ENCODE measurements at regions not wholly inside any gene's neighbourhood (a gene's known extent, or its start where the extent isn't known, plus 50 kb on each side); places are given as distances from the start of the nearest gene placed in this dataset.
"Not testable (repeated sequence)": the region's sequence is repeated elsewhere in the genome, so short reads cannot be mapped to it uniquely, and the experiment has no call there.

DNA sequence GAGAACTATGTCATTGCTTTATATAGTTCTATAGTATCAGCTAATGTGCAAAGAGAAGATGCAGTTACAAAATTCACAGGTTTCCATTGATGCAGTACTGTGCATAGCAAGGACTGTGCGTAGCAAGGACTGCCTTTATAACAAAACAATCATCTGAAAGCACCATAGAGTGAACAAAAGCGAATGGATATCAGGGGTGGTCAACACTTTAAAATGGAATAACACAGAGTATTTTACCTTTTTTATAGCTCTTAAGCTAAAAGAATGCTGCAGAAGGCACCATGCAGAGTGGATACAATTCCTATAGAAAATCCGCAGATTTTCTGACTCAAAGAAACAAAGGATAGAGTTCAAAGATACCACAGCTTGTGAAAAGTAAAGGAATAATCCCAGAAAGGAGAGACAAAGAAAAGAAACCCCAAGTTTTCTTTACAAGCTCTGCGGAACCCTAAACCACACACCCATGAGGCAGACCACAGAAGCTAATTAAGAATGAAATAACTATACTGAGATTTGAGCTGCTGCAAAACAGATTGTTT lies 229.9 kb upstream of the DTNA start:
- DNase-seq (ENCODE audit: low read depth), result no peak

DNA sequence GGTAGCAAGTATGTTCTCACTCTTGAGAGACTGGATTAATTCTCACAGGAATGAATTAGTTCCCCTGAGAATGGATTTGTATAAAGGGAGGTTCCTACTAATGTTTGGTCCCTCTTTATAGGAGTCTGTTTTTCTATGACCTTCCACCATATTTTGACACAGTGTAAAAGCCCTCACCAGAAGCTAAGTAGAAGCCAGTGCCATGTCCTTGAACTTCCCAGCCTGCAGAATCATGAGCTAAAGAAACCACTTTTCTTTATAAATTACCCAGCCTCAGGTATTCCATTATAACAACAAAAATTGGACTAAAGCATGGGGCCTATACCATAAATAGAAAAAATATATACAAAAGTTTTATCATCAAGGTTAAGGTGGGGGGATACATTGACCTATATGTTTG lies 227.9 kb upstream of the DTNA start:
- DNase-seq (ENCODE audit: low read depth), result no peak

DNA sequence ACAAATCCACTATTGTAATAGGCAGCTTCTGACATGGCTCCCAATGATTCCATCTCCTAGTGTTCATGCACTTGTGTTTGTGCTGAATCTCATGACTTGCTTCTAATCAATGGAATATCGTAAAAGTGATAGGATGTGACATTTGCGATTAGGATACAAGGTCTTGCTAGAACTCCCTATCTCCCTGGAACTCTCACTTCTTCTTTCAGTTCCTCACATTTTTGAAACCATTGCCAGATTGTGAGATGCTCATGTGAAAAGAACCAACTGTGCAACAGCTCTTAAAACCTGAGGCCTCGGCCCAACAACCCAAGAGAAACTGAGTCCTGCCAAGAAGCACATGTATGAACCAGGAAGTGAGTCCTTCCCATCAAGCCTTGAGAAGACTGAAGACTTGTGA lies 226.9 kb upstream of the DTNA start:
- DNase-seq (ENCODE audit: low read depth), result no peak

DNA sequence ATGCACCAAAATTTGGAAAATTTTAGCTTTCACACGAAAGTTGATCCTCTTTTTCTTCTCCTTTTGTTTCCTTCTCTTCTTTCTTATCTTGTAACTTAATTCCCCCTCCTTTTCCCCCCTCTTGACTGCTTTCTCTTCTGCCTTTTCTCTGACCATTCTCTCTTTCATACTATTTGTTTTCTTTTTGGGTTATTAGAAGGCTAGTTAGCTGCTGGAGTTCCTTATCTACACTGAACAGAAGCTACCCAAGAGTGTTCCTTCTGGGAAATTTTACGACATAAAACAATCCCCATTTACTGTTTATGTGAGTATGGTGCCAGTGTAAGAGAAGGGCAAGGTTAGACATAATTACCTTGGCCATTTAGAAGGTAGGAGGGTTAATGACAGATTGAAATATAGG lies 218.4 kb upstream of the DTNA start:
- no peak for DNase-seq (ENCODE audit: low read depth)

DNA sequence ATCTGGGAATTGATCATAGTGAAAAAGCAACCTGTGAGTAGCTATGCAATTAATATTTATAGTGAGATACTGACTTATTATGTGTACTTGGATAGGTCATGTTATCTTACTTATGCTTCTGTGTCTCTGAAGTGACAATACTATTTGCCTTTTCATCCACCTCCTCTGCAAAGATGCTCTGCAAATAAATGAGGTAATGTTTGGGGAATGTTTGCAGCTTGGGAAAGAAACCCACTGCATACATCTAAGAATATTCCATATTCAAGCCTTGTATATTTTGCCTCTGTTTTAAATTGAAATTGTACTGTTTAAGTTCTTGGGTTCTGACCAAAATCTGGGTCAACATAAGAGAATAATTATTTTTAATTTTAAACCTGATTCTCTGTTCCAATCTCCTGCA lies 217.4 kb upstream of the DTNA start:
- no peak for DNase-seq (ENCODE audit: low read depth)

DNA sequence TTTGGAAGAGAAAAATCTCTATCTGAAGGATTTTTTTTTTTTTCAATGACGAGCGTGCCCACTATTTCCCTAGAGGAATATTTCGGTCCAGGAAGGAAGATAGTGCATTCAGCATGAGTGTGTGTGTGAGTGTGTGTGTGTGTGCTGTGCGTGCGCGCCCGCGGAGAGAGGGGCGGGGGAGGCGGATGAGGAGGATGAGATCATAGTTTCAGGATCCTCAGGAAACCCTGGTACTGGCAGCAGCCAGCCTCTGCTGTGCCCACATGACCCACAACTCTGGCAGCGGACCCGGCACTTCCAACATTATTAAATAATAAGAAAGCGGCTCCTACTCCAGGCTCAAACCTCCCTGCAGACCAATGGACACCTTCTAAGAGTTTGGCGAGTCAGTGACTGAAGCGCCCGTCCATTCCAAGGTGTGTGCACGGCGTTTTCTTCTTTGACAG lies 217.0 kb upstream of the DTNA start:
- DNase-seq (ENCODE audit: low read depth), result peak; percentile 9

DNA sequence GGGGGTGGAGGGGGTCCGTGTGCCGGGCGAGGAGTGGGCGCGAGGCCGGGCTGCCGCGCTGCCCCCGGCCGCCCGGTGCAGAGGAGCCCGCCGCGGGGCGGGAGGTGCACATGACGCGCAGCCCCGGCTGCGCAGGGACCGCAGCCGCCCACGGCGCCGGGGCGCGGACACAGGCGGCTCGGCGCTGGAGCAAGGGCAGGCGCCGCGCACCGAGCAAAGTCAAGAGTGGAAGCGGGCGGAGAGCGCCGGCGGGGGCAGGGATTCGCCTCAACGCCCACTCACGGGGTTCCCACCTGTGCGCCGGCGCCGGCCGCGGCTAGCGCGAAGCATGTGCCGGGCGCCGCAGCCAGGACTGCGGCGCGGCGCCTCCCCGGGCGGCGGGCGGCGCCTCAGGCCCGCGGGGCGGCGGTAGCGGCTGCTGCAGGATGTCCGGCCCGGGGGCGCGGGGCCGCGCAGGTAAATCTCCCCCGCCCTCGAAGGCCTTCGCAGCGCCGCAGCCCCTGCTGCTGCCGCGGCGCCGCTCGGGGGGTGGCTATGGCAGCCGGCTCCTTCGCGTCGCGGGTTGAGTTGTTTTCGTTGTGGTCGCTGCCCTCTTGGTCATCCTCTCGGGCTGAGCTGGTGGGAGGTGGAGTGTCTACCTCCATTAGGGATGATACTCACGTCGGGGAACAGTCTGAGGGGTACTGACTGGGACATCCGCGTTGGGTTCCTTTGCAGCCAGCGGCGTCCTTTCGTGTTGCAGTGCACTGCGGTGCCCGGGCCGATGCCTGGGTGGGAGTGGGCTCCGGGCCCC lies 216.3 kb upstream of the DTNA start:
- no peak for DNase-seq (ENCODE audit: low read depth)

DNA sequence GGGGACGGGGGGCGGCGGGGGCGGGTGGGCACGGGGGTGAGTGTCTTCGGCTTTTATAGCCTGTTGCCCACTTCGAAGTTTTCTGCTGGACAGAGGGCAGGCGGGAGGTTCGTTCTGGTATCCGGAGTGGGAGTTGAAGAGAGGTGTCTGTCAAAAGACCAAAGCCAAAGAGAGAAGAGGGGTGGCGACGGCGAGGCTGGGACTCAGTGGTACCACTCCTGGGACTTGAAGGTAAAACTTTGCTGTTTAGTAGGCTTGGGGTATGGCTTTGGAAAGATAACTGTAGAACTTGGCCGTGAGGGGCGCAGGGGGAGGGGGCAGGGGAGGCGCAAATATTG lies 215.8 kb upstream of the DTNA start:
- no peak for DNase-seq (ENCODE audit: low read depth)

DNA sequence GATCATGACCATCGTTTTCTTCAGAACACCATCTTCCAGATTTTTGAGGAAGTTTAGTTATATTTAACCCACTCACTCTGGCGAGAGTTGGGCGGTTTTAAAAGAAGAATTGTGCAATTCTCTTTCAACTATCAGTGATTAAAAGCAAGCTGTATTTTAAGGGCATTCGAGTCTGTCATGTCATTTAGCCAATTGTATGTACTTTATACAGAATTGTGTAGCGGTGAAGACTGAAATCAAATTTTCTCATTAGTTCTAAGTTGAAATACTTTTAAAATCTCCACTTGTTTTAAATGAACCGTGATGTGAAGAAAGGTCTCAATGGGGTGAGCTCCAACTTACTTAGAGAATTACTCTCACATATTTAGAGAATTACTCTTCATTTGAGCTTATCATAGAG lies 214.6 kb upstream of the DTNA start:
- DNase-seq (ENCODE audit: low read depth), result no peak

DNA sequence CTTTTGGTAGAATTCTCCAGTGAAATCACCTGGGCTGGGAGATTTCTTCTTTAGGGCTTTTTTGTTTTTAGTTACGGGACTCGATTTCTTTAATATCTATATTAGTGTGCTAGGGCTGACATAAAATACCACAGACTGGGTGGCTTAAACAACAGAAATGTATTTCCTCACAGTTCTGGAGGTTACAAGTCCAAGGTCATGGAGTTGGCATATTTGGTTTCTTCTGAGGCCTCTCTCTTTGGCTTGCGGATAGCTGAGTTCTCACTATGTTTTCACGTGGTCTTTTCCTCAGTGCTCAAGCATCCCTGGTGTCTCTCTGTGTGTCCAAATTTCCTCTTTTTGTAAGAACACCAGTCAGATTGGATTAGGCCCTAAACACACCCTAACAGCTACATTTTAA lies 208.5 kb upstream of the DTNA start:
- DNase-seq (ENCODE audit: low read depth), result no peak

DNA sequence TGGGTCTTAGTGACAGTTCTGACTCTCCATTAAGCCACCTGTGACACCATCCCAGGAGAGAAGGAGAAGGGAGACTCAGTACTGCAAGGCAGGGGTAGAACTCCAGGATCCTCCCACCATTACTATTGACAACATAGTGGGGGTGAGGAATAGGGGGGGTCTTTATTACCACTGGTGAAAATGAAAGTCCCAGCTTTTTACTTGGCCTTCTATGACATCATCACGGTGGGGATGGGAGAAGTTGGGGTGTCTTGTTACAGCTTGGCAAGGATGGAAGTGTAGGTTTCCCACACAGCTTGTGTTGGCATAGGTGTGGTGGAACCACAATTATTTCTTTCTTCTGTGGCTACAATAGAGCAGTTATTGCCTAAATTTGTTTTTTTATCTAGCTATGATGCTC lies 203.9 kb upstream of the DTNA start:
- no peak for DNase-seq (ENCODE audit: low read depth)

DNA sequence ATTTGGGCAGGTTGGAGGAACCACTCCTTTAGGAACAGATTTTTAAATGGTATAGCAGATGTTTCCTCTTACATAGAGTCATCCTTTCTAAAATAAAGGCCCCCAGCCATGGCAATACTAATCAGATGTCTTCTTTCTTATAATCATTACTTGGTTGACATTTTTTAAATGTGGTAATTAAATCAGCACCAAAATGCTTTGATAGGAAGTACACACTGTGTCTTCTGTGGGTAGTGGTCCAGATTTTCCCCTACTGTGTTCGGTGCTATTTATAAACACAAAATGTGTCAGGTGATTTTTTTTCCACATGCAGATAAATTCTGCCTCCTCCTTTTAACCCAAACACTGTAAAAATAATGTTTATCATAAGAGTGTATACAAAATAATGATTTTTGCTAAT lies 200.9 kb upstream of the DTNA start:
- no peak for DNase-seq (ENCODE audit: low read depth)

DNA sequence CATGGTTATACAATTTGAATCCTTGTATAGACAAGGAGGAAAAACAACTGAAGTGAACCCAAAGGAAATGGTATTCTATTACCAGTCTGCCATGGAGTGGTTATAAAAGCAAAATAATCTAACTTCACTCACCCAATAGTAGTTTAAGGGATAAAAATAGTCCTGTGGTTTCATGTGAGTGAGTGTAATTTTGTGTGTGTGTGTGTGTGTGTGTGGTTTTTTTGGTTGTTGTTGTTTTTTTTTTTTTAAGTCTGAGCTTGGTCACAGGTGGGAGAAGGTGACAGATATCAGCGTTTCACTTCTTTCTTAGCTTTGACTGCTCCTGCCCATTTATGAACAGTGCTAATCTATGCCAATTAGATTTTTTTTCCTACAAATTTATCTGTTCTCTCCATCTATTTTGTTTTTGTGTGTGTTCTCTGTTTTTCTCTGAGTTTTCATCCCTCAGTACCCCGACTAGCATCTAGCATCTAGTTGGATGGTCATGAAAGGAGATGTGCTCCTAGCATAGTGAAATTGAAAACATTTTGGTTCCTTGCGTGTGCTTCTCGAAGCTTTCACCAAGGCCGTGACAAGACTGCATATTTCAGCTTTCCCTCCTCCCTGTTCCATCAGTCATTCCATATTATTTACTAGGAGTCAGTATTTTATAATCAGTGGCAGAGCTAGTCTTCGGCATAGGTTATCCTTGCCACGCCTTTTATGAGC lies 200.1 kb upstream of the DTNA start:
- no peak for DNase-seq (ENCODE audit: low read depth)

DNA sequence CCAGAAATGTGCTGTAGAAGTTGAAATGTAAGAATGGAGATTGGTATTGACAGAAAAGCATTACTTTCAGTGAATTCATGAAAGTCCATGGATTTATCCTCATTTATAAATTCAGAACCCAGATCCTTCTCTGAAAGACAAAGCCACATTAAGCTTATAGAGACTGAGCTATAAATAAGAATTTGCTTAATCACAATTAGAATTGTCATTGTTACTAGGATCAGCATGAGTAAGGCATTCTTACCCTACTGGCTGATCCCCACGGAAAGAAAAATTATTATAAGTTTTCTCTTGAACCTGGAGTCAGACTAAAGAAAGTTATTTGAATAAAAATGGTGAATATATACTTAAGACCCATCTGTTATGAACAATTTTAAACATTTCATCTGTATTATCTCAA lies 199.2 kb upstream of the DTNA start:
- no peak for DNase-seq (ENCODE audit: low read depth)

DNA sequence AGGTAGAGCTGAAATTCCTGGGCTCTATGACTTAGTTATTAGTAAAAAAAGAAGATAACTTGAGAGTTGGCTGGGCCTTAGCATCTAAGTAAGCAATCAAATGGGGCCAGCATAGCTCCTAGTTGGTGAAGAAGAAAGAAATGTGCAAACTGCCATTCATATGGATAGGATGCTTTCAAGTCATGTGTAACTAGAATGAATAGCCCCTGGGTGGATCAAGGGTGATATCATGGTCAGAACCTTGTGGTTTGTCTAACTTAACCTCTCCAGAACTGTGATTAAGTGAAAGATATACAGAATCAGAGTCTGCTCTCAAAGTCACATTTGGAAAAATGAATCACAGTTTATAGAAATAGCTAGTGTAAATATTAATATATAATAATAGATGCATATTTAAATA lies 198.7 kb upstream of the DTNA start:
- no peak for DNase-seq (ENCODE audit: low read depth)

DNA sequence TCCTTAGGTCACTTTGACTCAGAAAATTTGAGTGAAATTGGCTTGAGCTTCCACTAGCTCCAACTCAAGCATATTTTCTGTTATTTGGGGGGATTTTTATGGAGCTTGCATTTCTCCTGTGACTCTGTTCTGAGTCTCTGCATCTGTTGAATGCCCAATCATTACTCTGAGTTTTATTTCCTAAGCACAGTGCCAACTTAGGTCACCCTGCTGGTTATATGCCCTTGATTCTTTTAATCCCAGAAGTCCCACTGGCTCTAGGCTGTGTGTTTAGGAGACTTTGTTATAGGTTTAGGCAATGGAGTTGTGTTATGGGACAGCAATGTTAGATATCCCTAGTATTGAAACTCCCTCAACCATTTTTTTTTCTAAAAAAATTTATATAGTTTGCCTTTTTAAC lies 198.2 kb upstream of the DTNA start:
- DNase-seq (ENCODE audit: low read depth), result no peak

DNA sequence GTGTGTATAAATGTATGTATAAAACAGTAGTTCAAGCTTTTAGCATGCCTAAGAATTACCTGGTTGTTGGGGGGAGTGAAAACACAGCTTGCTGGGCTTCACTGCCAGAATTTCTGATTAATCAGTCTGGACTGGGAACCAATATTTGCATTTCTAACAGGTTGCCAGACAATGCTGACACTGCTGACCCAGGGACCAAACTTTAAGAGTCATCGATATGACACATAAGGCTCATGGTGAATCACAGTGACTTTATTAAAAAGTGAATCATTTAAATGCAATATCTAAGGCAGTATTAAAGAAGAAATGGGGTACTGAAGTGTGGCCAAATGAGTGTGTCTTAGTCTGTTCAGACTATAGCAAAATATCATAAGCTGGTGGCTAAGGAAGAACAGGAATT lies 195.9 kb upstream of the DTNA start:
- DNase-seq (ENCODE audit: low read depth), result no peak

DNA sequence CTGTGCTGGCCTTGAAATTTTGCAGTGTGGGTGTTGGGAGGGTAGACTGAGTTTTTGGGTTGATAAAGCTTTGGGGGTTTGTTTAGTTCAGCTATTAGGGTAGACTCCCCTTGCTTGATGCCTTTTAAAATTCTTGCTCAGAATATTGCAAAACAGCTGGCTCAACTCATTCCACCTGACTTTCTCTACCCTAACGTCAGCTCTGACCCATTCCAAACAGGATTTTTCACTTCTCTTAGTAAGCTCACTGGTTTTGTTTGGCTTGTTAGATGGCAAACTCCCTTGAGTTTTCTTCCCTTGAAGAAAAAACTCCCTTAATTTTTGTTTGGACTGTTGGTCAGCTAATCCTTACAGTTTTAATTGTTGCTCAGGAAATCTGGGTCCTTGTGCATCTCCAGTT lies 195.1 kb upstream of the DTNA start:
- no peak for DNase-seq (ENCODE audit: low read depth)

DNA sequence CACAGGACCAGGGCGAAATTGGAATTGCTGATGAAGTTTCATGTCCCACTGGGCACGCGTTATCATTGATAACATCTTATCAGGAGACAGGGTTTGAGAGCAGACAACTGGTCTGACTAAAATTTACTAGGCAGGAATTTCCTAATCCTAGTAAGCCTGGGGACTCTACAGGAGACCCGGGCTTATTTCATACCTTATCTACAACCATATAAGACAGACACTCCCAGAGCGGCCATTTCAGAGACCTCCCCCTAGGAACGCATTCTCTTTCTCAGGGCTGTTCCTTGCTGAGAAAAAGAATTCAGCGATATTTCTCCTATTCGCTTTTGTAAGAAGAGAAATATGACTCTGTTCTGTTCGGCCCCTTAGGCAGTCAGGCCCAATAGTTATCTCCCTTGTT lies 193.7 kb upstream of the DTNA start:
- not testable (repeated sequence) for DNase-seq (ENCODE audit: low read depth)

DNA sequence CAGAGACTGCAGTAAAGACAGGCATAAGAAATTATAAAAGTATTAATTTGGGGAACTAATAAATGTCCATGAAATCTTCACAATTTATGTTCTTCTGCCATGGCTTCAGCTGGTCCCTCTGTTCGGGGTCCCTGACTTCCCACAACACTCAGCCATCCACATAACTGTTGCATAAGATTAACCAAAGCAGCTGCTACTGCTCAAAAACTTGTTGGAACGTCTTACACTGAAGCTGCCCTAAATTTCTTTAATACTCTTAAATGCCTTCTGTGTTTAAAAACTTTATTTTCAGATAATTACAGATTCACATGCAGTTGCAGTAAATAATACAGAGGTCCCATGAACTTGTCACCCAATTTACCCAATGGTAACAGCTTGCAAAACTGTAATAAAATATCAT lies 193.1 kb upstream of the DTNA start:
- not testable (repeated sequence) for DNase-seq (ENCODE audit: low read depth)

DNA sequence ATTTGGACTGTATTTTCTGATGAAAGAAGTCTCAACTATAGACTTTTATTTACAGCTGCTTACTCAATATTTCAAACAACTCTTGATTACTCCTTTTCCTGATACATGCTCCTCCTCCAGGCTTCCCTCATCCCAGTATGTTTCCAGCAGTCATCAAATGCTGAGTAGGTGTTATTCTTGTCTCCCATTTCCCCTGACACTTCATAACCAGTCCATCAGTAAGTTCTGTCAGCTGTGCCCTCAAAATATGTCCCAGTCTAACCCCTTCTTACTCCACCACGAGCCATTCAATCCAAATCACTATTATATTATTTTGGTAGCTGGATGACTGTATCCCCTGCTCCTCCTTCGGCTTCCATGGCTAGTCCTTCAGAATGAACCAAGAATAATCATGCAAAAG lies 189.1 kb upstream of the DTNA start:
- no peak for DNase-seq (ENCODE audit: low read depth)

DNA sequence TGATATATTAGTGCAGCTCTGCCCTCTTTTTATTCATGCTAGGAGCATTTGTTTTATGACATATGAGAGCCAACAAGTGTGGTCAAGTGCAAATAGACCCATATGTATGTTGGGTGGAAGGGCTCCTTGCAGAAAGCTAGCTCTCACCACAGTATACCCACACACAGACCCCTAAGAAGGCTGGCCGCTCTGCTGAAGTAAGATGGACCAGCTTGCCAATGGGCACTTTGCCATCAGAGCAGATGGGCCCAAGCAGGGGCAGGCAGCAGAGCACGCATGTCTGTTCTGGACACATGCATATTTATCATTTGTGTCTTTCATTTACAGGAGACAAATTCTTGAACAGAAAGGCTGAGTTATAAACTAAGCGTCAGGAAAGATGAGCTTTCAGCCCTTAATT lies 187.5 kb upstream of the DTNA start:
- no peak for DNase-seq (ENCODE audit: low read depth)

DNA sequence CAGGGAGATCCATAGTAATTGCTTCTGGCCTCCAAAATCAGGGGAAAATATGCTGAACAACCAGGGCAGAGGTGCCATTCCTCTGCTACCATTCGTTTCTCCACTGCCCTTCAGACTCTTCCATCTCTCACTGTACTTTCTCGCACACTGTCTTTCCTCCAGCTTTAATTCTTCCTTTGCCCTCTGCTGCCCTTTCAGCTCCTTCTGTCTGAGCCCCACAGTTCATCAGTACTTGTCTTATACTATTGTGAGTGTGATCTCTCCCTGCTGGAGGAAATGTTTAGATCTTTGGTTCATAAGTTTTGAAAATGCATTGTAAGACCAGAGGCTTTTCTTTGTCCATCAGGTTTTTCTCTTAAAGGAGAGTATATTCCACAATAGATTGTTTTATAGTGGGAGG lies 184.9 kb upstream of the DTNA start:
- DNase-seq (ENCODE audit: low read depth), result no peak
